GM19397 (cell line): ENCODE measurements at regions not wholly inside any gene's neighbourhood (a gene's known extent, or its start where the extent isn't known, plus 50 kb on each side); places are given as distances from the start of the nearest gene placed in this dataset.

ENCODE experiments used
- ATAC-seq: cut with Tn5 transposase; IDR thresholded peaks from one replicate; pipeline ENCODE4 v1.9.1; 2021; ENCODE audit warnings: mild to moderate bottlenecking, moderate library complexity; ENCODE audit not compliant: unreplicated experiment

- no peak for ATAC-seq
These were observed 533.5 kb downstream of the BUD13 start for GRCh38 chr11:116239247-116239646.

GRCh38 chr11:116234989-116235568 is 537.7 kb downstream of the BUD13 start:
- ATAC-seq = no peak

GRCh38 chr11:116233561-116233960 is 539.2 kb downstream of the BUD13 start:
- ATAC-seq = no peak

GRCh38 chr11:116232364-116232828 is 540.4 kb downstream of the BUD13 start:
- ATAC-seq = no peak

GRCh38 chr11:116231543-116231942 is 541.2 kb downstream of the BUD13 start:
- ATAC-seq = no peak

- ATAC-seq = no peak
These were observed 542.3 kb downstream of the BUD13 start for GRCh38 chr11:116230438-116230837.

- no peak for ATAC-seq
These were observed 543.4 kb downstream of the BUD13 start for GRCh38 chr11:116229236-116229970.

GRCh38 chr11:116226731-116227130 is 546.1 kb downstream of the BUD13 start:
- ATAC-seq = no peak

- no peak for ATAC-seq
These were observed 546.8 kb downstream of the BUD13 start for GRCh38 chr11:116225784-116226585.

GRCh38 chr11:116225236-116225635 is 547.6 kb downstream of the BUD13 start:
- ATAC-seq = no peak

GRCh38 chr11:116224889-116225200 is 547.9 kb downstream of the BUD13 start:
- ATAC-seq = no peak

GRCh38 chr11:116224154-116224888 is 548.5 kb downstream of the BUD13 start:
- no peak for ATAC-seq

- ATAC-seq = no peak
These were observed 551.4 kb downstream of the BUD13 start for GRCh38 chr11:116221351-116221750.

GRCh38 chr11:116219171-116219635 is 553.6 kb downstream of the BUD13 start:
- no peak for ATAC-seq

- no peak for ATAC-seq
These were observed 555.3 kb downstream of the BUD13 start for GRCh38 chr11:116217441-116217840.

- no peak for ATAC-seq
These were observed 555.8 kb downstream of the BUD13 start for GRCh38 chr11:116217006-116217405.

- ATAC-seq = no peak
These were observed 557.2 kb downstream of the BUD13 start for GRCh38 chr11:116215471-116216113.

- no peak for ATAC-seq
These were observed 561.6 kb downstream of the BUD13 start for GRCh38 chr11:116211147-116211546.

GRCh38 chr11:116210663-116211062 is 562.1 kb downstream of the BUD13 start:
- ATAC-seq = no peak

- no peak for ATAC-seq
These were observed 563.5 kb downstream of the BUD13 start for GRCh38 chr11:116209255-116209654.
